Jurkat, Clone E6-1 (cell line): ENCODE measurements at regions not wholly inside any gene's neighbourhood (a gene's known extent, or its start where the extent isn't known, plus 50 kb on each side); places are given as distances from the start of the nearest gene placed in this dataset.

ENCODE experiments used
- DNase-seq: peaks from one replicate; pipeline ENCODE4 v3.0.0-alpha.2; 2011; ENCODE audit warnings: low read depth, low spot score
- H3K4me3 ChIP-seq: 2 replicates; pipeline ENCODE4 v1.5.1; 2011; ENCODE audit warnings: mild to moderate bottlenecking, low read length, control low read depth, moderate library complexity

GRCh38 chr15:97522347-97522746 is 438.2 kb upstream of the ARRDC4 start:
- no peak for DNase-seq
- no peak overlapping the region for H3K4me3 ChIP-seq

- no peak overlapping the region for H3K4me3 ChIP-seq
- DNase-seq: no peak
These were observed 434.7 kb upstream of the ARRDC4 start for GRCh38 chr15:97525809-97526208.

- no peak overlapping the region for H3K4me3 ChIP-seq
- no peak for DNase-seq
These were observed 432.3 kb upstream of the ARRDC4 start for GRCh38 chr15:97528238-97528637.

GRCh38 chr15:97545799-97546198 is 414.7 kb upstream of the ARRDC4 start:
- DNase-seq: no peak
- no peak overlapping the region for H3K4me3 ChIP-seq

- no peak for DNase-seq
- H3K4me3 ChIP-seq: no peak overlapping the region
These were observed 413.1 kb upstream of the ARRDC4 start for GRCh38 chr15:97547381-97547780.

GRCh38 chr15:97561529-97561928 is 399.0 kb upstream of the ARRDC4 start:
- no peak for DNase-seq
- no peak overlapping the region for H3K4me3 ChIP-seq

GRCh38 chr15:97563516-97563915 is 397.0 kb upstream of the ARRDC4 start:
- no peak for DNase-seq
- H3K4me3 ChIP-seq: no peak overlapping the region

GRCh38 chr15:97566961-97567360 is 393.5 kb upstream of the ARRDC4 start:
- no peak overlapping the region for H3K4me3 ChIP-seq
- no peak for DNase-seq

- DNase-seq: no peak
- no peak overlapping the region for H3K4me3 ChIP-seq
These were observed 393.1 kb upstream of the ARRDC4 start for GRCh38 chr15:97567411-97567810.

- DNase-seq: no peak
These were observed 383.4 kb upstream of the ARRDC4 start for GRCh38 chr15:97576929-97577645.

GRCh38 chr15:97585408-97585807 is 375.1 kb upstream of the ARRDC4 start:
- no peak overlapping the region for H3K4me3 ChIP-seq

More at GRCh38 chr15:97576929-97577645, 383.4 kb upstream of the ARRDC4 start:
- no peak overlapping the region for H3K4me3 ChIP-seq

GRCh38 chr15:97592778-97593177 is 367.7 kb upstream of the ARRDC4 start:
- no peak overlapping the region for H3K4me3 ChIP-seq
- no peak for DNase-seq

More at GRCh38 chr15:97585408-97585807, 375.1 kb upstream of the ARRDC4 start:
- no peak for DNase-seq

GRCh38 chr15:97597801-97598200 is 362.7 kb upstream of the ARRDC4 start:
- DNase-seq: no peak
- H3K4me3 ChIP-seq: no peak overlapping the region

- DNase-seq: no peak
- H3K4me3 ChIP-seq: no peak overlapping the region
These were observed 362.1 kb upstream of the ARRDC4 start for GRCh38 chr15:97598353-97598798.

- no peak for DNase-seq
- H3K4me3 ChIP-seq: no peak overlapping the region
These were observed 360.3 kb upstream of the ARRDC4 start for GRCh38 chr15:97600190-97600589.

GRCh38 chr15:97604677-97605076 is 355.8 kb upstream of the ARRDC4 start:
- no peak overlapping the region for H3K4me3 ChIP-seq
- no peak for DNase-seq

- no peak for DNase-seq
- no peak overlapping the region for H3K4me3 ChIP-seq
These were observed 345.4 kb upstream of the ARRDC4 start for GRCh38 chr15:97615114-97615513.

- no peak for DNase-seq
- no peak overlapping the region for H3K4me3 ChIP-seq
These were observed 337.3 kb upstream of the ARRDC4 start for GRCh38 chr15:97623091-97623661.

GRCh38 chr15:97627634-97628033 is 332.9 kb upstream of the ARRDC4 start:
- DNase-seq: no peak
- H3K4me3 ChIP-seq: no peak overlapping the region

- no peak for DNase-seq
- H3K4me3 ChIP-seq: no peak overlapping the region
These were observed 314.7 kb upstream of the ARRDC4 start for GRCh38 chr15:97645758-97646157.

GRCh38 chr15:97648728-97649127 is 311.8 kb upstream of the ARRDC4 start:
- H3K4me3 ChIP-seq: no peak overlapping the region
- DNase-seq: no peak
